T-helper 17 cell (primary cell): ENCODE measurements at regions not wholly inside any gene's neighbourhood (a gene's known extent, or its start where the extent isn't known, plus 50 kb on each side); places are given as distances from the start of the nearest gene placed in this dataset.
"Not testable (repeated sequence)": the region's sequence is repeated elsewhere in the genome, so short reads cannot be mapped to it uniquely, and the experiment has no call there.

Source experiments
- ATAC-seq: fragments of 150-1000 bp; cut with Tn5 transposase; 2 replicates; pipeline ENCODE4 v1.10.0; 2021; ENCODE audit warnings: mild to moderate bottlenecking, moderate library complexity
- DNase-seq, 3 donors: peaks; one replicate each; pipeline versions ENCODE4 v3.0.0 to v3.0.0-alpha.2; 2020 to 2021
- H3K9me3 ChIP-seq: one replicate; pipeline ENCODE4 v1.7.0; 2013; ENCODE audit warnings: low read length, mild to moderate bottlenecking; ENCODE audit not compliant: control insufficient read depth, poor library complexity, severe bottlenecking
- H3K27ac Mint-ChIP-seq: one replicate; pipeline ENCODE4 v1.8.0; 2022; ENCODE audit warnings: mild to moderate bottlenecking, moderate library complexity, mixed read lengths
- H3K27me3 Mint-ChIP-seq: one replicate; pipeline ENCODE4 v1.8.0; 2022; ENCODE audit warnings: mixed read lengths
- H3K36me3 Mint-ChIP-seq: one replicate; pipeline ENCODE4 v1.8.0; 2022; ENCODE audit warnings: low read depth, mixed read lengths
- H3K4me1 Mint-ChIP-seq: one replicate; pipeline ENCODE4 v1.8.0; 2022; ENCODE audit warnings: mild to moderate bottlenecking, mixed read lengths
- H3K4me3 Mint-ChIP-seq: one replicate; pipeline ENCODE4 v1.8.0; 2022; ENCODE audit warnings: mild to moderate bottlenecking, moderate library complexity, mixed read lengths

DNA sequence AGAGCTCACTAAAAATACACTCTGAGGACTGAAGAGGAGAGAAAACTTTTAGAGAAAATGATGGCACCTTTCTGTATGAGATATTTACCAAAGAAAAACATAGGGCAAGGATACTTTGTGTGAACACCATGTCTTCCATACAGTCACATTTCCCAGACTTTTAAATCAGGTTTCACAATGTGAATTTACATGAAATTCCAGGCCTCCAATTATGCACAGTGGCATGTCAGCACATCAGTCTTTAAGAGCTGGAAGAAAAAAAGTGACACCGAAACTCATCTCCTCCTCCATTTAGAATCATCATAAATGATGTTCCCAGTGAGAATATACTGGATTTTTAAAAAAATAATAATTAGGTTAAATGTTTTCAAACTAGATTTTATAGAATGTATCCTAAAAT lies 232.2 kb upstream of the UBASH3B start:
- no peak for DNase-seq

GRCh38 chr11:122422682-122423081 lies 232.8 kb upstream of the UBASH3B start:
- Mint-ChIP-seq H3K4me1 (no peaks in the 10 kb centered on the region), H3K27ac (no peak overlapping the region), H3K27me3 (peaks cover 18% of the 10 kb centered on the region), H3K36me3 (no peaks in the 10 kb centered on the region), H3K4me3 (no peak overlapping the region)
- ATAC-seq (no peak), DNase-seq (no peak)
- no peaks in the 10 kb centered on the region for H3K9me3 ChIP-seq

More for the DNA sequence above, 232.2 kb upstream of the UBASH3B start:
- H3K9me3 ChIP-seq, result no peaks in the 10 kb centered on the region
- Mint-ChIP-seq H3K27me3 (peaks cover 18% of the 10 kb centered on the region), H3K27ac (no peak overlapping the region), H3K4me3 (no peak overlapping the region), H3K36me3 (no peaks in the 10 kb centered on the region), H3K4me1 (no peaks in the 10 kb centered on the region)
- no peak for ATAC-seq

GRCh38 chr11:122421702-122422101 lies 233.8 kb upstream of the UBASH3B start:
- no peak for DNase-seq

DNA sequence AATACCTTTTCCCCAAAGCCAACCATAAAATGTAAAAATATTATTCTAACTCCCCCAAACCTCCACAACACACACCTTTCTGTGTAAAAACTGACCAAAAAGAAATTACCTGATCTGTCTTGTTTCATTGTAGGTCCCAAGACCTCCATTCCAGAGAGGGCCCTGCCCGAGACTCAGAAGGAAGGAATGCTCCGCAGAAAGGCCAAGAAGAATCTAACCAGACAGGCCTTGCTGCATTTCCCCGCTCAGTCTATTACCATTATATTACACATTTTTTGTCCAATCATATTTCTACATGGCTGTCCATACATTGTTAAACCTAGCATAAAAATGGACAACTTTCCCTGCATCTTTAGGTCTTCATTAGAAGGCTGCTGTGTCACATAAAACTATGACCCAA lies 237.5 kb upstream of the UBASH3B start:
- Mint-ChIP-seq H3K4me3 (no peak overlapping the region), H3K4me1 (no peaks in the 10 kb centered on the region), H3K27ac (no peak overlapping the region), H3K27me3 (no peaks in the 10 kb centered on the region), H3K36me3 (no peaks in the 10 kb centered on the region)
- ATAC-seq (no peak), DNase-seq (no peak)
- no peaks in the 10 kb centered on the region for H3K9me3 ChIP-seq

More at GRCh38 chr11:122421702-122422101, 233.8 kb upstream of the UBASH3B start:
- Mint-ChIP-seq H3K4me3 (no peak overlapping the region), H3K4me1 (no peaks in the 10 kb centered on the region), H3K27ac (no peak overlapping the region), H3K27me3 (peaks cover 16% of the 10 kb centered on the region), H3K36me3 (no peaks in the 10 kb centered on the region)
- no peak for ATAC-seq
- H3K9me3 ChIP-seq, result no peaks in the 10 kb centered on the region

GRCh38 chr11:122414406-122415018 lies 241.0 kb upstream of the UBASH3B start:
- Mint-ChIP-seq H3K4me3 (no peak overlapping the region), H3K27me3 (no peaks in the 10 kb centered on the region), H3K36me3 (no peaks in the 10 kb centered on the region), H3K4me1 (no peaks in the 10 kb centered on the region), H3K27ac (no peak overlapping the region)
- H3K9me3 ChIP-seq, result no peaks in the 10 kb centered on the region
- no peak for ATAC-seq
- DNase-seq, result no peak

GRCh38 chr11:122413677-122414076 lies 241.8 kb upstream of the UBASH3B start:
- H3K27me3 Mint-ChIP-seq, result no peaks in the 10 kb centered on the region

DNA sequence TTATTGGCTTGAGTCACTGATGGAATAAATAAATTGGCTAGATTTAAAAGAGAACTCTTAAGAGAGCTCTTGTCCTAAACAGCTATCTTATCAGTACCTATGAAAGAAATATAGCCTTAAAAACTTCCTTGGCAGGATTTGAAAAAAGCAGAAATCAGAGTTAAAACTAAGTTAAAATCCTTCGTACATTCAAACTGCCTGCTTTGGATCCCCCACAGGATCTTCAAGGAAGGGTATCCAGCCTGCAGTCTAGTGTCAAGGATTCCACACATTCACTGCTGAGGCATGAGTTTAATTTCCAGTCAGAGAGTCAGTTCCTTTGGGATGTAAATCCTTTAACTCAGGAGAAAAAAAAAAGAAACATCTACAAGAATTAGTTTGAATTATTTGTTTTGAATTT lies 242.9 kb upstream of the UBASH3B start:
- Mint-ChIP-seq H3K27ac (no peak overlapping the region), H3K4me1 (no peaks in the 10 kb centered on the region), H3K27me3 (no peaks in the 10 kb centered on the region), H3K4me3 (no peak overlapping the region), H3K36me3 (no peaks in the 10 kb centered on the region)
- no peaks in the 10 kb centered on the region for H3K9me3 ChIP-seq
- no peak for DNase-seq
- no peak for ATAC-seq

More at GRCh38 chr11:122413677-122414076, 241.8 kb upstream of the UBASH3B start:
- H3K4me3 Mint-ChIP-seq, result no peak overlapping the region
- H3K36me3 Mint-ChIP-seq, result no peaks in the 10 kb centered on the region
- DNase-seq, result no peak
- no peaks in the 10 kb centered on the region for H3K4me1 Mint-ChIP-seq
- no peak overlapping the region for H3K27ac Mint-ChIP-seq
- no peak for ATAC-seq
- H3K9me3 ChIP-seq, result no peaks in the 10 kb centered on the region

- H3K9me3 ChIP-seq, result no peaks in the 10 kb centered on the region
- ATAC-seq (no peak), DNase-seq (no peak)
- H3K4me3 Mint-ChIP-seq, result no peak overlapping the region
- H3K36me3 Mint-ChIP-seq, result no peaks in the 10 kb centered on the region
- H3K27me3 Mint-ChIP-seq, result peaks cover 5% of the 10 kb centered on the region
- H3K4me1 Mint-ChIP-seq, result no peaks in the 10 kb centered on the region
- no peak overlapping the region for H3K27ac Mint-ChIP-seq
Observed at GRCh38 chr11:122406466-122406865, 249.1 kb upstream of the UBASH3B start.

DNA sequence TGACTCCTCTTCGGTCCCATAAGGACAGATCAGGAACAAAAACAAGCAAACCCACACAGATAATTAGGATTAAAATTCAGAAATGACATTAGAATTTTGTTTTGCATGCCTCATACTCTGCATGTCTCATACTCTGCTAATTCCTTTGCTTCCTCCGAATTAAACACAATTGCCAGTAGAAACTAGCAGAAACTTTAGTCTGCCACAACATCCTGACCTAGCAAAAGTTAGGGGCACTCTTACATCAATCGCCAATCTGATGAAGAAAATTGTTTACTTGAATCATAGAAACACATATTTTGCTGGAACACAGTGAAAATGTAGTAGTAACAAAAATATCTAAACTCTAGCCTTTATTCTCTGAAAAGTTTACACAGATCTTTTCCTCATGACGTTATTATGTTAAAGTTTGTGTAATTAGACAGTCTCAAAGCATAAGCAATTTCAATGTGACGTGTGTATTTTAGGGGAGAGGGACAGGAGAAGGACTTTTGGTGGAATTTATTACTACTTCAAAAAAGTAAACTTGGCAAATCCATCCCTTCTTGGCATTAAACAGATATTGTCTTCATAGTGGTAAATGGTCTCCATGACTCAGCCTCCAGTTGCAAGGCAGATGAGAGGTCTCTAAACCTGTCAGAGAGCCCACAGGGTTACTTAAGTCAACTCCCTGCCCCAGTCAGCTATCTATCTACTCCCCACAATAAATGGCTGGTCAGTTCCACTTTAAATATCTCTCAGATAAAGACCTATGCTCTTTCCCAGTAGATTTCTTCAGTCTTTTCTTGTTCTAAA lies 249.8 kb upstream of the UBASH3B start:
- no peak for ATAC-seq

GRCh38 chr11:122404571-122404970 lies 251.0 kb upstream of the UBASH3B start:
- Mint-ChIP-seq H3K4me3 (no peak overlapping the region), H3K27me3 (peaks cover 5% of the 10 kb centered on the region), H3K4me1 (no peaks in the 10 kb centered on the region), H3K27ac (no peak overlapping the region), H3K36me3 (no peaks in the 10 kb centered on the region)
- ATAC-seq (no peak), DNase-seq (no peak)
- no peaks in the 10 kb centered on the region for H3K9me3 ChIP-seq

More for the DNA sequence above, 249.8 kb upstream of the UBASH3B start:
- H3K36me3 Mint-ChIP-seq, result no peaks in the 10 kb centered on the region
- H3K4me1 Mint-ChIP-seq, result no peaks in the 10 kb centered on the region
- DNase-seq, result no peak
- no peak overlapping the region for H3K4me3 Mint-ChIP-seq
- no peaks in the 10 kb centered on the region for H3K9me3 ChIP-seq
- H3K27ac Mint-ChIP-seq, result no peak overlapping the region
- H3K27me3 Mint-ChIP-seq, result peaks cover 5% of the 10 kb centered on the region

GRCh38 chr11:122401581-122401980 lies 253.9 kb upstream of the UBASH3B start:
- not testable (repeated sequence) for H3K9me3 ChIP-seq, DNase-seq, H3K4me1 Mint-ChIP-seq, H3K4me3 Mint-ChIP-seq, H3K36me3 Mint-ChIP-seq, ATAC-seq, H3K27ac Mint-ChIP-seq, H3K27me3 Mint-ChIP-seq

DNA sequence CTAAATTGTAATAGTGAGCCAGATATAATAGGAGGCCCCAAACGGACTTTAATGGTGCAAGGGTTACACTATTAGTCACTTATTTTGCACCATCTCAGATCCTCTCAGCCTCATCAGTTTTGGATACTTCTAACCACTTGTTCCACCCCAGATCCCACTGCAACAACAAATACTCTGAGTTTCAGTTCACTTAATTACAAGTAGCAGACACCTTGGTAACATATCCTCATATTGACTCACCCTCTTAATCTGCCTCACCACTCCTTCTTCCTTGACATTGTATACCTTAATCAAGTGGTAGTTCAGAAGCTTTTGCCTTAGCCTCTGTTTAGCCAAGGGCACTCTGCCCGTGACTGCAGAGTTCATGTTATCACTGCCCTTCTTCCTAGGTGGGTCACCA lies 256.1 kb upstream of the UBASH3B start:
- DNase-seq (no peak), ATAC-seq (no peak)
- no peaks in the 10 kb centered on the region for H3K9me3 ChIP-seq
- no peak overlapping the region for H3K4me3 Mint-ChIP-seq
- H3K36me3 Mint-ChIP-seq, result no peaks in the 10 kb centered on the region
- no peaks in the 10 kb centered on the region for H3K4me1 Mint-ChIP-seq
- no peaks in the 10 kb centered on the region for H3K27me3 Mint-ChIP-seq
- no peak overlapping the region for H3K27ac Mint-ChIP-seq

GRCh38 chr11:122398851-122399250 lies 256.7 kb upstream of the UBASH3B start:
- ATAC-seq (no peak), DNase-seq (no peak)
- no peaks in the 10 kb centered on the region for H3K9me3 ChIP-seq
- no peaks in the 10 kb centered on the region for H3K4me1 Mint-ChIP-seq
- H3K36me3 Mint-ChIP-seq, result no peaks in the 10 kb centered on the region
- H3K27me3 Mint-ChIP-seq, result no peaks in the 10 kb centered on the region
- H3K27ac Mint-ChIP-seq, result no peak overlapping the region
- no peak overlapping the region for H3K4me3 Mint-ChIP-seq

GRCh38 chr11:122398167-122398566 lies 257.4 kb upstream of the UBASH3B start:
- Mint-ChIP-seq H3K4me1 (no peaks in the 10 kb centered on the region), H3K36me3 (no peaks in the 10 kb centered on the region), H3K27ac (no peak overlapping the region), H3K4me3 (no peak overlapping the region), H3K27me3 (no peaks in the 10 kb centered on the region)
- no peak for ATAC-seq
- no peaks in the 10 kb centered on the region for H3K9me3 ChIP-seq
- DNase-seq, result no peak
